ENCODE measurements at regions not wholly inside any gene's neighbourhood (a gene's known extent, or its start where the extent isn't known, plus 50 kb on each side); places are given as distances from the start of the nearest gene placed in this dataset.
"Not testable (repeated sequence)": the region's sequence is repeated elsewhere in the genome, so short reads cannot be mapped to it uniquely, and the experiment has no call there.

DNA sequence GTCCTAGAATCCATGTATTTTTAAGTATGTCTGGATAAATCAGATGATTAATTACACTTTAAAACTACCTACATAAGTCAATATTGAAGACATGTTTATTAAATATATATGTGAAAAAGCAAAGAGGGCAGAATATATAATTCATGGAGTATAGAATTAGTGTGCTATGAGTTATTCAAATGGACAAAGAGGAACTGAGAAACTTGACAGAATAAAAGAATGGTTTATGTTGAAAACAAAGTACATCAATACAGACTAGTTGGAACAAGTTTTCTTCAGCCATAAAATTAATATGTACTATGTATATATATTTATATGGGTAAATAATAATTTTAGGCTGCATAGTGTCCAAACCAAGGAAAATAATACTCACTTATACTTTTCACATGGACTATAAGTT lies 173.5 kb downstream of the NPFFR2 start:
- DNase-seq (ENCODE audit: low spot score): no peak

DNA sequence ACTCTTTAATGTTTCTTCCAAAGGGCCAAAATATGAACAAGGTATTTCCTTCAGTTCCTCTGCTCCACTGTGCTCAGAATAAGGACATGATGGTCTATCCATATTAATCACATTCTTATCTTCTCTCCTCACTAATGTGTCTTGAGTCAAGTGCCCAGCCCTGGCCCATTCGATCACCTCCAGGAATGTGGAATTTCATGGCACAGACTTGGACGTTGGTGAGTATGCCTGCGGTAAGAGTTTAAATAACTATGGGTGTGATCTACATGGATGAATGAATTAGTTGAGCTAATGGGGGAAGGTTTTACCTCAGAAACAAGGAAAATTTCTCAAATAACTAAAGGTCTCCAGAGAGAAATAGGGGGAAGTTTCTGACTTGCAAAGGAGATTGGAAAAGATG lies 174.0 kb downstream of the NPFFR2 start:
- no peak for DNase-seq (ENCODE audit: low spot score)

- no peak for DNase-seq (ENCODE audit: low spot score)
Measured at GRCh38 chr4:72207196-72207595, 175.4 kb downstream of the NPFFR2 start.

DNA sequence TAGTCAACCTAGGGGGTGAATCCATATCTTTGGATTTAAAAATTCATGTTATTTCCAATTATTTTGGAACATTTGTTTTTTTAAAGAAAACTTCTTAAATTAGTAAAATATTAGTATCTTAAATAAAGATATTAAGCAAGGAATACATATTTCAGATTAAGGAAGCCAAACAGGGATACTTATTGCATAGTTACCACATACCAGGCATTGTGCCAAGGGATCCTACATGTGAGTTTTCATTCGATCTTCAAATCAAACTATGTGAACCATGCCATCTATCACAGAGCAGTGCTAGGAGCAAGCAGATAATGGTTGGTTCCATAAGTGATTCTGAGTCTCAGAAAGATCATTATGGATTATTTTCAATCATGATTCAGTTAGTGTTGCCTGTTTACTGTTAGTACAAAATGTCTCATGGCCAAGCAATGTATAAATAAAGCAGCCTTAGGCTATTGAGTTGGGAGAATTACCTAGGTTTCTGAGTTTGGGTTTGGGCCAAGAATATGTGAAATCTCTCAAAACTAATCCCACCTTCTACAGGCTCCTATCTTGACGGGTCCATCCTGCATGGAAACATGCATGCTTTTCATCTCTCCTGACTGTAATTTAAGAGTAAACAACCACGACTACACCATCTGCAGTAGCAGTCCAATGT lies 176.7 kb downstream of the NPFFR2 start:
- no peak for DNase-seq (ENCODE audit: low spot score)

GRCh38 chr4:72209600-72209999 lies 177.8 kb downstream of the NPFFR2 start:
- peak; percentile 24 for DNase-seq (ENCODE audit: low spot score)

DNA sequence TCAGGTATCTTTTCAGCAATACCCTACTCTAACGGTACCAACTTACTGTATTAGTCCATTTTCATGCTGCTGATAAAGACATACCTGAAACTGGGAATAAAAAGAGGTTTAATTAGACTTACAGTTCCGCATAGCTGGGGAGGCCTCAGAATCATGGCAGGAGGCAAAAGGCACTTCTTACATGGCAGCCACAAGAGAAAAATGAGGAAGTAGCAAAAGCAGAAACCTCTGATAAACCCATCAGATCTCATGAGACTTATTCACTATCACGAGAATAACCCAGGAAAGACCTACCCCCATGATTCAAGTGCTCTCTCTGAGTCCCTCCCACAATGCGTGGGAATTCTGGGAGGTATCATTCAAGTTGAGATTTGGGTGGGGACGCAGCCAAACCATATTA lies 182.0 kb downstream of the NPFFR2 start:
- not testable (repeated sequence) for DNase-seq (ENCODE audit: low spot score)

DNA sequence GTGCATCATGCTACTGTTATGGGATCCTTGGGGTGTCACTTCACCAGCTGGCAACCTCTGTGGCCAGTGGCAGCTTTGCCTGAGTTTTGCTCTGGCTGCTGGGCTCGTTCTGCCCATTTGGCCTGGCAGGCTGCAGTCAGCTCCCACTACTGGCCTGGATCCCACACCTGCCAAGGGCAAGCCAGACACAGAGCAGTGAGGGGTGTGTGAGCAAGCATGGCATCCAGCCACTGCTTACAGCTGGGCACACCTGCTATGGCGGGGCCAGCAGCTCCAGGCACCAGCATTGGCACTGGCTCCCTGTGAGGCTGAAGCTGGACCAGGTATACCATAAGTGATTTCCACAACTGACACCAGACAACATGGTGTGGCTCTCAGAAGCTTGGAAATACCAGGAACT lies 183.4 kb downstream of the NPFFR2 start:
- no peak for DNase-seq (ENCODE audit: low spot score)

DNA sequence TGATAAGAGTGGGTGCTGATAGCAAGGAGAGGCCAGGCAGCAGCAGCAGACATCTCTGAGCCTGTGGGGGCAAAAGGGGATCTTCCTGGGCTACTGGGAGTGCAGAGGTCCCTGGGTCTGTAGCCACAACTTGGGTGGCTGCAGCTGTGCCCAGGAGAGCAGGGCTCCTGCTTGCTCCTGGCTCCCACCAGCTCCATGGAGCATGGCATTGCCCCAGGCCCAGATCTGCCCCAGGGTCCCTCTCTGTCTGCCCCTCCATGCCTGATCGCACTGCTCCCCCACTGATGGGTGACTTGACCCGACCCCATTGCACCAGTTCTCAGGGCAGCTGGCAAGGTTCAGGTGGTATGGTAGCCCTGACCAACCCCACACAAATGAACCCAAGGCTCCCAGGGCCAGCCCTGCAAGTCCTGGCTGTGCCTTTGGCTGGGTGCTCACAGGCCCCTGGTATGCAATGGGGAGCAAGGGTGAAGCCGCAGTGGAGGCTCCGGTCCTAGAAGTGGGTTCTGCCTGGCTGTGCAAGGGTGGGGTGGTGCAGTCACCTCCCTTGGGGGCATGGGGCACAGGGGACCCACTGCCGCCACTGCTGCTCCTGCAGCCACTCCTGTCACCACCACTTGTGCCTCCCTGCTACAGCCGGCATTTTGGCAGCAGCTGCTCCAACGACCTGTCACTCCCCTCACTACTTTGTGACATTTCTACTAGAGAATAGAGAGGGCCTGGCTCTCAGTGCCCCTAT lies 184.9 kb downstream of the NPFFR2 start:
- DNase-seq (ENCODE audit: low spot score): no peak

DNA sequence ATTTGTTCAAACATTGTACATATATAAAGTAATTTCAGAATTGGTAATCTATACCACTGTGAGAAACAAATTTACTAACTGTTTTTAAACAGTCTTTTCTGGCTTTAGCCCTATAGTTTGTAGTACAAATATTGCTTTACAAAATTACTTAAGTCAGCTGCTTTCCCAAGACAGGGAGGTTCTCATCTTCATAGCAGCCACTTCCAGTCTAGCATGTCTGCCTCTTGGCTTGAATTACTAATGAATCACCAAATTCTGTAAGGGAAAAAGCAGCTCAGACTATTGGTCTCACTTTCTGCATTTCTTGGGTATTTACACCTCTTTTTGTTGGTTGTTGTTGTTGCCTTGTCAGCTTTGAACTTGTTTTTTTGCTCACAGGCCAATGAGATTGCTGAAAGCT lies 187.2 kb downstream of the NPFFR2 start:
- DNase-seq (ENCODE audit: low spot score): no peak

Data from SW480 (cell line).